ENCODE measurements at regions not wholly inside any gene's neighbourhood (a gene's known extent, or its start where the extent isn't known, plus 50 kb on each side); places are given as distances from the start of the nearest gene placed in this dataset.
A peak's percentile ranks its signal among the peaks of the same experiment; 100 is the strongest.
"Not testable (repeated sequence)": the region's sequence is repeated elsewhere in the genome, so short reads cannot be mapped to it uniquely, and the experiment has no call there.

- Histone ChIP-seq H3K27ac (ENCODE audit: low read depth, low read length) (no peak overlapping the region), H3K4me2 (ENCODE audit: low read length) (no peak overlapping the region), H3K79me2 (ENCODE audit: insufficient read depth, low read length) (no peaks in the 10 kb centered on the region), H3K9ac (ENCODE audit: low read length) (no peak overlapping the region), H4K20me1 (ENCODE audit: insufficient read depth) (no peaks in the 10 kb centered on the region; the same call in 1 of the 2 replicates), H3K9me3 (ENCODE audit: control insufficient read depth in 1 of 2, insufficient read depth in 1 of 2, low read depth in 1 of 2, low read length in 2 of 2) (peaks cover 0 to 4% of the 10 kb centered on the region in 2 experiments; a peak in 1 of 4 replicates), H3K4me3 (replicated peaks in 1 of 2; ENCODE audit: low read depth in 1 of 2, low read length in 2 of 2) (no peak overlapping the region), H3K9me2 (ENCODE audit: insufficient read depth) (no peaks in the 10 kb centered on the region), H3K4me1 (ENCODE audit: control insufficient read depth in 1 of 2, insufficient read depth in 2 of 2, low read length in 2 of 2) (no peaks in the 10 kb centered on the region), H3K27me3 (ENCODE audit: insufficient read depth, low read length) (no peaks in the 10 kb centered on the region), H3K36me3 (ENCODE audit: control insufficient read depth in 1 of 2, insufficient read depth in 2 of 2, low read length in 2 of 2) (no peaks in the 10 kb centered on the region), H2AFZ (ENCODE audit: low read depth, low read length, poor library complexity, severe bottlenecking) (no peak overlapping the region)
- no TSS peak for BruUV-seq (replicated peaks)
- CTCF ChIA-PET, result interaction anchor here (0.5 to 1.2 kb wide), 5 partner anchors 265 to 1927 kb away, joined by 3 to 4 read pairs (median 3); no protein-coding TSS in a partner anchor
- ATAC-seq (no peak), DNase-seq (ENCODE audit: low read depth, low spot score) (no peak)
- RAD21 ChIA-PET (ENCODE audit: low non-redundant PET in 1 of 2, low total read pairs in 2 of 2, uncharacterized antibody in 2 of 2, unreplicated experiment in 2 of 2), result no interaction called here
- POLR2A ChIA-PET, result no interaction called here
- TF ChIP-seq RAD21 (IDR thresholded peaks at IDR 0.05; ENCODE audit: low read depth) (peak; percentile 36), CTCF (IDR thresholded peaks at IDR 0.05 in 2 of 3, conservative IDR thresholded peaks at IDR 0.05 in 1 of 3; ENCODE audit: borderline replicate concordance in 1 of 3, insufficient read depth in 1 of 3, low read depth in 2 of 3, low read length in 2 of 3) (peak; percentile 6 to 42 (median 28); a peak in 3 of 6 replicates), YY1 (IDR thresholded peaks at IDR 0.05; ENCODE audit: extremely low read depth, insufficient replicate concordance, low read depth, low read length) (no peak)
- intact Hi-C loops (cut with micrococcal nuclease), result no loop called here
These were observed 1288.5 kb downstream of the GATA3 start for GRCh38 chr10:9342885-9343570.

GRCh38 chr10:9347933-9348332 is 1293.4 kb downstream of the GATA3 start:
- intact Hi-C loops (cut with micrococcal nuclease); BruUV-seq (replicated peaks); H3K79me2 ChIP-seq (ENCODE audit: insufficient read depth, low read length); DNase-seq (ENCODE audit: low read depth, low spot score); H4K20me1 ChIP-seq (ENCODE audit: insufficient read depth); RAD21 ChIA-PET (ENCODE audit: low non-redundant PET in 1 of 2, low total read pairs in 2 of 2, uncharacterized antibody in 2 of 2, unreplicated experiment in 2 of 2); H3K27ac ChIP-seq (ENCODE audit: low read depth, low read length); H3K9ac ChIP-seq (ENCODE audit: low read length); CTCF ChIA-PET; POLR2A ChIA-PET; H3K4me2 ChIP-seq (ENCODE audit: low read length); H3K9me2 ChIP-seq (ENCODE audit: insufficient read depth); H3K4me3 ChIP-seq (replicated peaks in 1 of 2; ENCODE audit: low read depth in 1 of 2, low read length in 2 of 2); H2AFZ ChIP-seq (ENCODE audit: low read depth, low read length, poor library complexity, severe bottlenecking); H3K4me1 ChIP-seq (ENCODE audit: control insufficient read depth in 1 of 2, insufficient read depth in 2 of 2, low read length in 2 of 2); H3K27me3 ChIP-seq (ENCODE audit: insufficient read depth, low read length); H3K36me3 ChIP-seq (ENCODE audit: control insufficient read depth in 1 of 2, insufficient read depth in 2 of 2, low read length in 2 of 2); ATAC-seq: not testable (repeated sequence)
- H3K9me3 ChIP-seq (ENCODE audit: control insufficient read depth in 1 of 2, insufficient read depth in 1 of 2, low read depth in 1 of 2, low read length in 2 of 2), result peaks cover 15 to 16% of the 10 kb centered on the region in 2 experiments; a peak in 2 of 4 replicates

All from HCT116 (cell line).